ENCODE measurements at regions not wholly inside any gene's neighbourhood (a gene's known extent, or its start where the extent isn't known, plus 50 kb on each side); places are given as distances from the start of the nearest gene placed in this dataset.
"Not testable (repeated sequence)": the region's sequence is repeated elsewhere in the genome, so short reads cannot be mapped to it uniquely, and the experiment has no call there.

DNA sequence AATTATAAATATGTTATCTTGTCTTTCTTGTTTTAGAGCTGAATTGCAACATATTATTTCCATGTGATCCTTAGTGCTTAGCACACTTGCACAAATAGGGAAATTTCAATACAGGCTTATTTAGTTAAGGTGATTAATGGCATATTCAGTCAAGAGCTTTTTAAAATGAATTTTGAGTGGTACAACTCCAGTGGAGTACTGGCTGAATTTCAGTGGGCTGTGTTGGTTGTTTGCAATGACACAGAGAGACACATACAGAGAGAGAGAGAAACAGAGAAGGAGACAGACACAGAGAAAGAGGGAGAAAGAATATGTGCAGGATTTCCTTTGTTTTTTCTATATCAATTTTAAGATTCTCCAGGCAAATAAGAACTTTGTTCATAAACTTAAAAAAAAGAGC, 766.9 kb downstream of the DNAJB9 start:
- DNase-seq, result no peak

GRCh38 chr7:109343678-109344077, 774.0 kb downstream of the DNAJB9 start:
- no peak for DNase-seq

DNA sequence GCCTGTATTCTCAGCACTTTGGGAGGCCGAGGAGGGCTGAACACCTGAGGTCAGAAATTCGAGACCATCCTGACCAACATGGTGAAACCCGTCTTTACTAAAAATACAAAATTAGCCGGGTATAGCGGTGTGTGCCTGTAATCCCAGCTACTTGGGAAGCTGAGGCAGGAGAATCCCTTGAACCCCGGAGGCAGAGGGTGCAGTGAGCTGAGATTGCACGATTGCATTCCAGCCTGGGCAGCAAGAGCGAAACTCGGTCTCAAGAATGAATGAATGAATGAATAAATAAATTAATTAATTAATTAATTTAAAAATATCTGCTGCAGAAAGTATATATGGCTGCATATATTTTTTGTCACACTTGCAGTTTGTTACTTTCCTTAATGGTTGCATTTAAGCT, 781.8 kb downstream of the DNAJB9 start:
- no peak for DNase-seq

DNA sequence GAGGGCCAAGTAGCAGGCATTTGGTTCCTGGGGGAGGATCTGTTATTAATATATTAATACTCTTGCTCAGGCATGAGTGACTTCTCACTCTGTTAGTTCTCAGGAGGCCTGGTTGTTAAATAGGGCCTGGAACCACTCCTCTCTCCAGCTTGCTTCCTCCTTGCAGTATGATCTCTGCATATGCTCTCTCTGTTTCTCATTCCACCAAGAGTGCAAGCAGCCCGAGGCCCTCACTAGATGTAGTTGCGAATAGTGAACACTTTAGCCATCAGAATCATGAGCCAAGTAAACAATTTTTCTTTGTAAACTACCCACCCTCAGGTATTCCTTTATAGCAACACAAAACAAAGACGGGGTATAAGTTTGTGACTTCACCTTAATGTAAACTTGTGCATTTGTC, 784.3 kb downstream of the DNAJB9 start:
- DNase-seq, result no peak

- DNase-seq, result no peak
Measured at GRCh38 chr7:109354552-109354951, 784.9 kb downstream of the DNAJB9 start.

- no peak for DNase-seq
Measured at GRCh38 chr7:109375823-109376222, 806.1 kb downstream of the DNAJB9 start.

GRCh38 chr7:109376576-109376975, 806.9 kb downstream of the DNAJB9 start:
- DNase-seq, result no peak

- DNase-seq, result no peak
Measured at GRCh38 chr7:109377076-109377884, 807.6 kb downstream of the DNAJB9 start.

GRCh38 chr7:109386959-109387358, 817.3 kb downstream of the DNAJB9 start:
- no peak for DNase-seq

DNA sequence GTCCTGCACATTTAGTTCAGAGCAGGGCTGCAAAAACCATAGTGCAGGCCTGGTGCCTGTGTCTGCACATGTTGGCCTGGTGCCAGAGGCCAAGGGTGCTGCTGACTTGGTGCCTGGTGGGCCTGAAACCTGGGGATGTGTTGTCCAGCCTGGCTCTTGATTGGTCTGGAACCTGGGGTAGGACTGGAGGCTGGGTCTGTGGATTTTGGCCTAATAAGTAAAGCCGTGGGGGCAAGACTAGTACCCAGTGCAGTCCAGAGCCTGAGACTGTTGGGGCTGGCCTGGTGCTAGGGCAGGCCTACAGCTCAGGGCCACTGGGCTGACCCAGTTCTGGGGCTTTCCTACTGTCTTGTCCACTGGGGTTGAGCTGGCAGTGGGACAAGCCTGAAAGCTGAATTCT, 817.9 kb downstream of the DNAJB9 start:
- DNase-seq, result no peak

DNA sequence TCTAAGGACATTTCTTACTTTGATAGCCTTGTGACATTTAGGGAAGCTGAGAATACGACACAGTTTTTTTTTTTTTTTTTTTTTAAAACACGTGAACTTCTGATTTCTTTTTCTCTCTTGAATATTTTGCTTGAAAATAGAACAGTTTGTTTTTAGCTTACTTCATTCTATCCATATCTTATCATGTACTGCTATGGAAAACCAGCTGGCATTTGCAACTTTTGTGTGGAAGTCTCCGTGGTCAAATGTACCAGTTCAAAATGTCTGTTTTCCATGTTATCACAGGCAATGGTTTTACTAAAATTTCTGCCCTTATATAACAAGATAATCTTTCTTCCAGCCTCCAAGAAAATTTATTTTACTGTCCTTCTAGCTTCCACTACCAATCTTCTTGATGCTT, 821.6 kb downstream of the DNAJB9 start:
- no peak for DNase-seq

DNA sequence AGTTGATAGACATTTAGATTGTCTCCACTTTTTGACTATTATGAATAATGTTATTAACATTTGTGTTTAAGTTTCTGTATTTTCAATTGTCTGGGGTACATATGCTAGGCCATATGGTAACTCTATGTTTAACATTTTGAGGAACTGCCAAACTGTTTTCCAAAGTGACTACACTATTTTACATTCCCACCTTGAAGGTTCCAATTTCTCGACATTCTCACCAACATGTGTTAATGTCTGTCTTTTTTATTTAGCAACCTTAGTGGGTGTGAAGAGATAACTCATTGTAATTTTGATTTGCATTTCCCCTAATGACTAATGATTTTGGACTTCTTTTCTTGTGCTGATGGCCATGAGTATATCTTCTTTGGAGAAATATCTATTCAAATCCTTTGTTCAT, 832.4 kb downstream of the DNAJB9 start:
- DNase-seq, result no peak

- no peak for DNase-seq
Measured at GRCh38 chr7:109407756-109408155, 838.1 kb downstream of the DNAJB9 start.

GRCh38 chr7:109437957-109438356, 868.3 kb downstream of the DNAJB9 start:
- no peak for DNase-seq

DNA sequence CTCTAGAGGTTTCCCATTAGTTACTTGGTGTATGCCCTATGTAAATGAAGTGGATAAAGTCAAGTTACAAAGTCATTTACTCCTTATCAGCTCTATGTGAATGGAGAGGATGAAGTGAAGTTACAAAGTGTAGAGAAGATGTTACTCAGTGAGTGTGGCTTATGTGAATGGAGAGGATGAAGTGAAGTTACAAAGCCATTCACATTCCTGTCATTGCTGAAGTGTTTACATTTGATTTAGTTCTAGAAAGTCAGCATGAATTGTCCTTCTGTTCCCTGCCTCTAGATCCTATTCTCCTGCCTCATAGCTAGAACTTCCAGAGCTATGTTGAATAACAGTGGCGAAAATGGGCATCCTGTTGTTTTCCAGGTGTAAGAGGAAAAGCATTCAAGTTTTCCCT, 880.1 kb downstream of the DNAJB9 start:
- DNase-seq, result no peak

GRCh38 chr7:109456116-109456515, 886.4 kb downstream of the DNAJB9 start:
- no peak for DNase-seq

- no peak for DNase-seq
Measured at GRCh38 chr7:109460296-109460695, 890.6 kb downstream of the DNAJB9 start.

DNA sequence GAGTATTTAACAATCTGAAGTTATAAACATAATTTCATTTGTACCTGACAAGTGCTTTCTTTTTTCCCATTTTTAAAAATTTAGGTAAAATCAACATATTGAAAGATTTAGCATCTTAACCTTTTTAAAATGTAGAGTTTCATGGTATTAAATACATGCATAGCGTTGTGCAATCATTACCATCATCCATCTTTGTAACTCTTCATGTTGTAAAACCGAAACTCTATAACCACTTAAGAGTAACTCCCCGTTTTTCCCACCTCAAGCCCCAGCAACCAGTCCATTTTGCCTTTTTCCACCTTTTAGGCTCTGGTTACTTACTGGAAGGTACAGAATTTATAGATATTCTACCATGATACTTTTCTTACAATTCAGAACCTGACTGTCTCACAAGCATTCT, 892.5 kb downstream of the DNAJB9 start:
- DNase-seq, result no peak

DNA sequence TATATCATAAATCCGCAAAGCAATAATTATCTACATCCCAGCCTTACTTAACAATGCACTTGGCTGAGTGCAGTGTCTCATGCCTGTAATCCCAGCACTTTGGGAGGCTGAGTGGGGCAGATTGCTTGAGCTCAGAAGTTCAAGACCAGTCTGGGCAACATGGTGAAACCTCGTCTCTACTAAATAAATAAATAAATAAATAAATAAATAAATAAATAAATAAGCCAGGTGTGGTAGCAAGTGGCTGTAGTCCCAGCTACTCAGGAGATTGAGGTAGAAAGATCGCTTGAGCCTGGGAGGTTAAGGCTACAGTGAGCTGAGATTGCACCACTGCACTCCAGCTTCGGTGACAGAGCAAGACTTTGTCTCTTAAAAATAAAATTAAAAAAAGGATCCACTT, 898.1 kb downstream of the DNAJB9 start:
- not testable (repeated sequence) for DNase-seq

GRCh38 chr7:109473172-109473571, 903.5 kb downstream of the DNAJB9 start:
- DNase-seq, result no peak

DNA sequence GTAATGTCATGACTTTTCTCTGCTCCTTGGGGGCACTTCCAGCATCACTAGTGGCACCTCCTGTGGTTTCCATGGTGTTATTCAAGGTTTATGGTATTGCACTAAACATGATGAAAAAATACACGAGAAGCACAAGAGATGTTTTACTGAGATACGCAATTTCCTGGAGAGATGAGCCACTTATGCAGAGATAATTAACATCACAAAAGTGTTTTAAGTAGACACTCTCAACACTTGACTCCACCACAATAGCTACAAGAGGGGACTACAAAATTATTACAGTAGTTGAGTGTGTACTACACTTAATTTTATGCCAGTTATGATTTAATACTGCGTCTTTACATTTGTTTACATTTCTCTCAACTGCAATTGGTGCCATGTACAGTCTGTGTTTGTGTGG, 906.7 kb downstream of the DNAJB9 start:
- DNase-seq, result no peak

GRCh38 chr7:109479388-109479787, 909.7 kb downstream of the DNAJB9 start:
- DNase-seq, result no peak

GRCh38 chr7:109490607-109491006, 920.9 kb downstream of the DNAJB9 start:
- DNase-seq, result not testable (repeated sequence)

DNA sequence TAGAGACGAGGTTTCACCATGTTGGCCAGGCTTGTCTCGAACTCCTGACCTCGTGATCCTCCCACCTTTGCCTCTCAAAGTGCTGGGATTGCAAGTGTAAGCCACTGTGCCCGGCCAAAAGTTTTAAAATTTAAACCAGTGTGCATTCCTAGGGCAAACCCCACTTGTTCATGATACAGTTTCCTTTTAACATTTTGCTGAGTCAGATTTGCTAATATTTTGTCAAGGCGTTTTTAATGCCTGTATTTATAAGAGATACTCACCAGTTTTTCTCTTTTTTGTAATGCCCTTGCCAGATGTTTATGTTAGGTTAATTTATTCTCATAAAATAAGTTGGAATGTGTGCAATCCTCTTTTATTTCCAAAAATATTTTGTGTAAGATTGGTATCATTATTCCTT, 927.4 kb downstream of the DNAJB9 start:
- no peak for DNase-seq

- DNase-seq, result no peak
Measured at GRCh38 chr7:109498131-109498530, 928.5 kb downstream of the DNAJB9 start.
